ENCODE measurements at regions not wholly inside any gene's neighbourhood (a gene's known extent, or its start where the extent isn't known, plus 50 kb on each side); places are given as distances from the start of the nearest gene placed in this dataset.

GRCh38 chr5:120039111-120039510 lies 409.8 kb downstream of the FAM170A start:
- Histone ChIP-seq H3K9me3 (no peaks in the 10 kb centered on the region), H3K27me3 (no peaks in the 10 kb centered on the region), H3K36me3 (no peaks in the 10 kb centered on the region), H3K27ac (no peak overlapping the region), H3K4me1 (no peaks in the 10 kb centered on the region), H3K4me3 (no peak overlapping the region)
- intact Hi-C loops (cut with DNase I; ENCODE audit: low total_unique reads): no loop called here
- no peak for TF ChIP-seq CTCF (IDR thresholded peaks at IDR 0.05)
- TF ChIP-seq POLR2A (IDR thresholded peaks at IDR 0.05): no peak
- no peak for DNase-seq

GRCh38 chr5:120043431-120043830 lies 414.1 kb downstream of the FAM170A start:
- H3K27ac ChIP-seq: no peak overlapping the region
- no peaks in the 10 kb centered on the region for H3K4me1 ChIP-seq
- no peak for DNase-seq
- no peak overlapping the region for H3K4me3 ChIP-seq
- intact Hi-C loops (cut with DNase I; ENCODE audit: low total_unique reads): no loop called here
- no peak for TF ChIP-seq POLR2A (IDR thresholded peaks at IDR 0.05)
- no peak for TF ChIP-seq CTCF (IDR thresholded peaks at IDR 0.05)
- no peaks in the 10 kb centered on the region for H3K27me3 ChIP-seq
- H3K36me3 ChIP-seq: no peaks in the 10 kb centered on the region
- no peaks in the 10 kb centered on the region for H3K9me3 ChIP-seq

- intact Hi-C loops (cut with DNase I; ENCODE audit: low total_unique reads): no loop called here
- peak overlapping the region; percentile 36 to 56 for H3K27ac ChIP-seq
- H3K27me3 ChIP-seq: no peaks in the 10 kb centered on the region
- TF ChIP-seq CTCF (IDR thresholded peaks at IDR 0.05): no peak
- no peak for TF ChIP-seq POLR2A (IDR thresholded peaks at IDR 0.05)
- peaks cover 0 to 6% of the 10 kb centered on the region in 2 donors for H3K4me1 ChIP-seq
- peak in 1 of 2 donors; percentile 24 for DNase-seq
- H3K36me3 ChIP-seq: no peaks in the 10 kb centered on the region
- H3K9me3 ChIP-seq: no peaks in the 10 kb centered on the region
- H3K4me3 ChIP-seq: no peak overlapping the region
These were observed 410.9 kb upstream of the PRR16 start for GRCh38 chr5:120052916-120053828.

GRCh38 chr5:120053841-120054240 lies 410.3 kb upstream of the PRR16 start:
- intact Hi-C loops (cut with DNase I; ENCODE audit: low total_unique reads): no loop called here
- Histone ChIP-seq H3K36me3 (no peaks in the 10 kb centered on the region), H3K9me3 (no peaks in the 10 kb centered on the region), H3K27ac (peak overlapping the region; percentile 36 to 56), H3K4me1 (peaks cover 0 to 6% of the 10 kb centered on the region in 2 donors), H3K4me3 (no peak overlapping the region), H3K27me3 (no peaks in the 10 kb centered on the region)
- TF ChIP-seq POLR2A (IDR thresholded peaks at IDR 0.05) (no peak), CTCF (IDR thresholded peaks at IDR 0.05) (no peak)
- no peak for DNase-seq

GRCh38 chr5:120055858-120056257 lies 408.2 kb upstream of the PRR16 start:
- no peak overlapping the region for H3K4me3 ChIP-seq
- no peaks in the 10 kb centered on the region for H3K9me3 ChIP-seq
- H3K4me1 ChIP-seq: peaks cover 0 to 6% of the 10 kb centered on the region in 2 donors
- TF ChIP-seq POLR2A (IDR thresholded peaks at IDR 0.05) (no peak), CTCF (IDR thresholded peaks at IDR 0.05) (peak in 3 of 4 experiments; percentile 8 to 19 (median 11))
- intact Hi-C loops (cut with DNase I; ENCODE audit: low total_unique reads): no loop called here
- no peaks in the 10 kb centered on the region for H3K27me3 ChIP-seq
- DNase-seq: no peak
- no peak overlapping the region for H3K27ac ChIP-seq
- no peaks in the 10 kb centered on the region for H3K36me3 ChIP-seq

Data from uterus (tissue), 3 donors.